Fibroblast of lung (primary cell): ENCODE measurements at regions not wholly inside any gene's neighbourhood (a gene's known extent, or its start where the extent isn't known, plus 50 kb on each side); places are given as distances from the start of the nearest gene placed in this dataset.

ENCODE experiments used
- DNase-seq, 2 donors: peaks; one replicate each; pipeline versions ENCODE4 v3.0.0 to v3.0.0-alpha.2; 2010; ENCODE audit warnings: low read depth in 2 of 2
- H2AFZ ChIP-seq: 2 replicates; pipeline ENCODE4 v1.5.1; 2012; ENCODE audit warnings: low read length, control low read depth, inconsistent platforms
- H3K27ac ChIP-seq: 2 replicates; pipeline ENCODE4 v1.5.1; 2011; ENCODE audit warnings: low read length, control low read depth; ENCODE audit not compliant: insufficient read depth
- H3K27me3 ChIP-seq: 2 replicates; pipeline ENCODE4 v1.5.1; 2011; ENCODE audit warnings: mild to moderate bottlenecking, low read length; ENCODE audit not compliant: control insufficient read depth, insufficient read depth
- H3K36me3 ChIP-seq: 2 replicates; pipeline ENCODE4 v1.5.1; 2011; ENCODE audit warnings: low read length; ENCODE audit not compliant: control insufficient read depth, insufficient read depth
- H3K4me1 ChIP-seq: 2 replicates; pipeline ENCODE4 v1.5.1; 2011; ENCODE audit warnings: low read length; ENCODE audit not compliant: control insufficient read depth, insufficient read depth; ENCODE audit errors: extremely low read depth
- H3K4me2 ChIP-seq: 2 replicates; pipeline ENCODE4 v1.5.1; 2011; ENCODE audit warnings: low read length, control low read depth; ENCODE audit not compliant: insufficient read depth; ENCODE audit errors: extremely low read depth
- H3K4me3 ChIP-seq, 4 experiments: fragments of 200-600 bp in 1 of 4; sonication (generic) in 1 of 4; replicated peaks in 1 of 4; 2 replicates each; pipeline ENCODE4 v1.5.1; 2011 to 2016; ENCODE audit warnings: low read length in 4 of 4, low read depth in 3 of 4, mild to moderate bottlenecking in 3 of 4, control low read depth in 2 of 4, inconsistent platforms in 1 of 4, mixed read lengths in 1 of 4; ENCODE audit not compliant: insufficient read depth in 1 of 4; ENCODE audit errors: control extremely low read depth in 1 of 4
- H3K79me2 ChIP-seq: 2 replicates; pipeline ENCODE4 v1.5.1; 2012; ENCODE audit warnings: mild to moderate bottlenecking, low read length, inconsistent platforms; ENCODE audit not compliant: control insufficient read depth, insufficient read depth
- H3K9ac ChIP-seq: 2 replicates; pipeline ENCODE4 v1.5.1; 2011; ENCODE audit warnings: mild to moderate bottlenecking, low read length, control low read depth; ENCODE audit not compliant: insufficient read depth
- H3K9me3 ChIP-seq: 2 replicates; pipeline ENCODE4 v1.5.1; 2012; ENCODE audit warnings: low read depth, low read length; ENCODE audit not compliant: control insufficient read depth, insufficient read depth
- H4K20me1 ChIP-seq: 2 replicates; pipeline ENCODE4 v1.5.1; 2011; ENCODE audit warnings: low read length; ENCODE audit not compliant: control insufficient read depth, insufficient read depth; ENCODE audit errors: extremely low read depth
- CTCF ChIP-seq, 2 donors: IDR thresholded peaks in 1 of 2; conservative IDR thresholded peaks in 1 of 2; 1 replicate in 1 of 2; 2 replicates in 1 of 2; pipeline ENCODE4 v1.5.1; 2011 to 2012; ENCODE audit warnings: low read length in 2 of 2, control low read depth in 1 of 2, inconsistent platforms in 1 of 2, low read depth in 1 of 2, mild to moderate bottlenecking in 1 of 2
- EZH2 ChIP-seq: IDR thresholded peaks from 2 replicates; pipeline ENCODE4 v1.5.1; 2012; ENCODE audit warnings: low read length, control low read depth, mild to moderate bottlenecking; ENCODE audit errors: missing control alignments

GRCh38 chr5:85646036-85646435 lies 971.7 kb upstream of the COX7C start:
- Histone ChIP-seq H3K36me3 (no peaks in the 10 kb centered on the region), H4K20me1 (no peaks in the 10 kb centered on the region), H3K4me3 (no peak overlapping the region), H3K9ac (no peak overlapping the region), H3K4me1 (no peaks in the 10 kb centered on the region), H2AFZ (no peak overlapping the region), H3K27ac (no peak overlapping the region), H3K9me3 (no peaks in the 10 kb centered on the region), H3K4me2 (no peak overlapping the region), H3K79me2 (no peaks in the 10 kb centered on the region), H3K27me3 (no peaks in the 10 kb centered on the region)
- TF ChIP-seq CTCF (conservative IDR thresholded peaks at IDR 0.05 in 1 of 2, IDR thresholded peaks at IDR 0.05 in 1 of 2; ENCODE audit: low read depth in 1 of 2, low read length in 2 of 2) (no peak), EZH2 (no peak)
- no peak for DNase-seq

GRCh38 chr5:85646641-85647040 lies 971.1 kb upstream of the COX7C start:
- Histone ChIP-seq H3K9me3 (no peaks in the 10 kb centered on the region), H3K79me2 (no peaks in the 10 kb centered on the region), H3K4me3 (no peak overlapping the region), H3K4me1 (no peaks in the 10 kb centered on the region), H3K27ac (no peak overlapping the region), H3K27me3 (no peaks in the 10 kb centered on the region), H2AFZ (no peak overlapping the region), H3K4me2 (no peak overlapping the region), H3K36me3 (no peaks in the 10 kb centered on the region), H4K20me1 (no peaks in the 10 kb centered on the region), H3K9ac (no peak overlapping the region)
- no peak for DNase-seq
- TF ChIP-seq EZH2, result no peak
- TF ChIP-seq CTCF (conservative IDR thresholded peaks at IDR 0.05 in 1 of 2, IDR thresholded peaks at IDR 0.05 in 1 of 2; ENCODE audit: low read depth in 1 of 2, low read length in 2 of 2), result no peak

- TF ChIP-seq EZH2 (no peak), CTCF (conservative IDR thresholded peaks at IDR 0.05 in 1 of 2, IDR thresholded peaks at IDR 0.05 in 1 of 2; ENCODE audit: low read depth in 1 of 2, low read length in 2 of 2) (no peak)
- Histone ChIP-seq H3K27ac (no peak overlapping the region), H3K4me2 (no peak overlapping the region), H3K4me1 (no peaks in the 10 kb centered on the region), H3K36me3 (no peaks in the 10 kb centered on the region), H2AFZ (no peak overlapping the region), H3K79me2 (no peaks in the 10 kb centered on the region), H3K9me3 (no peaks in the 10 kb centered on the region), H4K20me1 (no peaks in the 10 kb centered on the region), H3K9ac (no peak overlapping the region), H3K27me3 (no peaks in the 10 kb centered on the region), H3K4me3 (no peak overlapping the region)
- DNase-seq, result no peak
Observed at GRCh38 chr5:85647349-85648127, 970.2 kb upstream of the COX7C start.
